Loucy (cell line): ENCODE measurements at regions not wholly inside any gene's neighbourhood (a gene's known extent, or its start where the extent isn't known, plus 50 kb on each side); places are given as distances from the start of the nearest gene placed in this dataset.

Experiments
- CTCF ChIP-seq: fragments of 200-600 bp; sonication (generic); conservative IDR thresholded peaks from 2 replicates; pipeline ENCODE4 v1.5.1; 2014; ENCODE audit warnings: mild to moderate bottlenecking, antibody characterized with exemption, low read length
- EZH2phosphoT487 ChIP-seq: fragments of 200-600 bp; IDR thresholded peaks from 2 replicates; pipeline ENCODE4 v1.6.1; 2018; ENCODE audit warnings: antibody characterized with exemption, mild to moderate bottlenecking, moderate library complexity, borderline replicate concordance

GRCh38 chr16:17037499-17037898 lies 433.3 kb downstream of the XYLT1 start:
- TF ChIP-seq CTCF (no peak), EZH2phosphoT487 (no peak)
